ENCODE measurements at regions not wholly inside any gene's neighbourhood (a gene's known extent, or its start where the extent isn't known, plus 50 kb on each side); places are given as distances from the start of the nearest gene placed in this dataset.

GRCh38 chr18:65527879-65528633 is 222.8 kb upstream of the CDH7 start:
- Mint-ChIP-seq H3K4me1 (ENCODE audit: low read depth) (no peaks in the 10 kb centered on the region), H3K9me3 (peaks cover 30% of the 10 kb centered on the region), H3K36me3 (no peaks in the 10 kb centered on the region), H3K27me3 (no peaks in the 10 kb centered on the region), H3K27ac (no peak overlapping the region), H3K4me3 (no peak overlapping the region)
- intact Hi-C loops (cut with micrococcal nuclease), result no loop called here
- POLR2A ChIA-PET, result no interaction called here
- CTCF ChIA-PET, result no interaction called here
- DNase-seq, result no peak

GRCh38 chr18:65526099-65526498 is 224.7 kb upstream of the CDH7 start:
- ChIA-PET POLR2A (no interaction called here), CTCF (no interaction called here)
- Mint-ChIP-seq H3K4me1 (ENCODE audit: low read depth) (no peaks in the 10 kb centered on the region), H3K4me3 (no peak overlapping the region), H3K36me3 (no peaks in the 10 kb centered on the region), H3K9me3 (peaks cover 23% of the 10 kb centered on the region), H3K27ac (no peak overlapping the region), H3K27me3 (no peaks in the 10 kb centered on the region)
- no peak for DNase-seq
- intact Hi-C loops (cut with micrococcal nuclease), result no loop called here

- intact Hi-C loops (cut with micrococcal nuclease), result no loop called here
- DNase-seq, result no peak
- Mint-ChIP-seq H3K27me3 (no peaks in the 10 kb centered on the region), H3K4me3 (no peak overlapping the region), H3K4me1 (ENCODE audit: low read depth) (no peaks in the 10 kb centered on the region), H3K36me3 (no peaks in the 10 kb centered on the region), H3K27ac (no peak overlapping the region), H3K9me3 (peaks cover 17% of the 10 kb centered on the region)
- POLR2A ChIA-PET, result no interaction called here
- CTCF ChIA-PET, result no interaction called here
Observed at GRCh38 chr18:65523461-65523860, 227.4 kb upstream of the CDH7 start.

GRCh38 chr18:65522907-65523306 is 227.9 kb upstream of the CDH7 start:
- CTCF ChIA-PET, result no interaction called here
- no peak for DNase-seq
- no peaks in the 10 kb centered on the region for H3K27me3 Mint-ChIP-seq
- no peak overlapping the region for H3K4me3 Mint-ChIP-seq
- H3K27ac Mint-ChIP-seq, result no peak overlapping the region
- peaks cover 20% of the 10 kb centered on the region for H3K9me3 Mint-ChIP-seq
- H3K4me1 Mint-ChIP-seq (ENCODE audit: low read depth), result no peaks in the 10 kb centered on the region
- POLR2A ChIA-PET, result no interaction called here
- H3K36me3 Mint-ChIP-seq, result no peaks in the 10 kb centered on the region
- intact Hi-C loops (cut with micrococcal nuclease), result no loop called here

GRCh38 chr18:65516209-65516608 is 234.6 kb upstream of the CDH7 start:
- ChIA-PET POLR2A (no interaction called here), CTCF (no interaction called here)
- DNase-seq, result no peak
- Mint-ChIP-seq H3K4me3 (no peak overlapping the region), H3K4me1 (ENCODE audit: low read depth) (no peaks in the 10 kb centered on the region), H3K36me3 (no peaks in the 10 kb centered on the region), H3K27me3 (no peaks in the 10 kb centered on the region), H3K9me3 (peaks cover 12% of the 10 kb centered on the region), H3K27ac (no peak overlapping the region)
- intact Hi-C loops (cut with micrococcal nuclease), result no loop called here

GRCh38 chr18:65498605-65499004 is 252.2 kb upstream of the CDH7 start:
- no peak for DNase-seq
- intact Hi-C loops (cut with micrococcal nuclease), result no loop called here
- Mint-ChIP-seq H3K4me3 (no peak overlapping the region), H3K36me3 (no peaks in the 10 kb centered on the region), H3K9me3 (peaks cover 6% of the 10 kb centered on the region), H3K27me3 (no peaks in the 10 kb centered on the region), H3K4me1 (ENCODE audit: low read depth) (no peaks in the 10 kb centered on the region), H3K27ac (no peak overlapping the region)
- ChIA-PET POLR2A (no interaction called here), CTCF (no interaction called here)

GRCh38 chr18:65487569-65487968 is 263.2 kb upstream of the CDH7 start:
- no peak overlapping the region for H3K4me3 Mint-ChIP-seq
- no peak for DNase-seq
- H3K36me3 Mint-ChIP-seq, result no peaks in the 10 kb centered on the region
- H3K27ac Mint-ChIP-seq, result no peak overlapping the region
- intact Hi-C loops (cut with micrococcal nuclease), result no loop called here
- POLR2A ChIA-PET, result no interaction called here
- CTCF ChIA-PET, result no interaction called here
- no peaks in the 10 kb centered on the region for H3K4me1 Mint-ChIP-seq (ENCODE audit: low read depth)
- no peaks in the 10 kb centered on the region for H3K27me3 Mint-ChIP-seq
- peaks cover 5% of the 10 kb centered on the region for H3K9me3 Mint-ChIP-seq

- ChIA-PET CTCF (no interaction called here), POLR2A (no interaction called here)
- H3K27ac Mint-ChIP-seq, result no peak overlapping the region
- H3K9me3 Mint-ChIP-seq, result peaks cover 11% of the 10 kb centered on the region
- no peak overlapping the region for H3K4me3 Mint-ChIP-seq
- H3K27me3 Mint-ChIP-seq, result no peaks in the 10 kb centered on the region
- no peaks in the 10 kb centered on the region for H3K4me1 Mint-ChIP-seq (ENCODE audit: low read depth)
- intact Hi-C loops (cut with micrococcal nuclease), result no loop called here
- no peak for DNase-seq
- H3K36me3 Mint-ChIP-seq, result no peaks in the 10 kb centered on the region
Observed at GRCh38 chr18:65477455-65477854, 273.4 kb upstream of the CDH7 start.

GRCh38 chr18:65468881-65469280 is 281.9 kb upstream of the CDH7 start:
- Mint-ChIP-seq H3K4me3 (no peak overlapping the region), H3K27ac (no peak overlapping the region), H3K9me3 (peaks cover 12% of the 10 kb centered on the region), H3K36me3 (no peaks in the 10 kb centered on the region), H3K4me1 (ENCODE audit: low read depth) (no peaks in the 10 kb centered on the region), H3K27me3 (no peaks in the 10 kb centered on the region)
- CTCF ChIA-PET, result no interaction called here
- intact Hi-C loops (cut with micrococcal nuclease), result no loop called here
- POLR2A ChIA-PET, result no interaction called here
- DNase-seq, result no peak

GRCh38 chr18:65464361-65464760 is 286.5 kb upstream of the CDH7 start:
- H3K27me3 Mint-ChIP-seq, result no peaks in the 10 kb centered on the region
- DNase-seq, result no peak

GRCh38 chr18:65459741-65460140 is 291.1 kb upstream of the CDH7 start:
- H3K27me3 Mint-ChIP-seq, result no peaks in the 10 kb centered on the region
- no peaks in the 10 kb centered on the region for H3K36me3 Mint-ChIP-seq
- H3K27ac Mint-ChIP-seq, result no peak overlapping the region
- H3K4me1 Mint-ChIP-seq (ENCODE audit: low read depth), result no peaks in the 10 kb centered on the region
- H3K9me3 Mint-ChIP-seq, result peaks cover 14% of the 10 kb centered on the region
- ChIA-PET POLR2A (no interaction called here), CTCF (no interaction called here)
- no peak overlapping the region for H3K4me3 Mint-ChIP-seq
- no peak for DNase-seq
- intact Hi-C loops (cut with micrococcal nuclease), result no loop called here

More at GRCh38 chr18:65464361-65464760, 286.5 kb upstream of the CDH7 start:
- H3K27ac Mint-ChIP-seq, result no peak overlapping the region
- no peak overlapping the region for H3K4me3 Mint-ChIP-seq
- ChIA-PET POLR2A (no interaction called here), CTCF (no interaction called here)
- no peaks in the 10 kb centered on the region for H3K4me1 Mint-ChIP-seq (ENCODE audit: low read depth)
- no peaks in the 10 kb centered on the region for H3K36me3 Mint-ChIP-seq
- peaks cover 16% of the 10 kb centered on the region for H3K9me3 Mint-ChIP-seq
- intact Hi-C loops (cut with micrococcal nuclease), result no loop called here

- H3K9me3 Mint-ChIP-seq, result peaks cover 11% of the 10 kb centered on the region
- H3K4me1 Mint-ChIP-seq (ENCODE audit: low read depth), result no peaks in the 10 kb centered on the region
- no peak overlapping the region for H3K4me3 Mint-ChIP-seq
- CTCF ChIA-PET, result no interaction called here
- H3K36me3 Mint-ChIP-seq, result no peaks in the 10 kb centered on the region
- DNase-seq, result no peak
- no peaks in the 10 kb centered on the region for H3K27me3 Mint-ChIP-seq
- H3K27ac Mint-ChIP-seq, result no peak overlapping the region
- POLR2A ChIA-PET, result no interaction called here
- intact Hi-C loops (cut with micrococcal nuclease), result no loop called here
Observed at GRCh38 chr18:65458871-65459270, 291.9 kb upstream of the CDH7 start.

- intact Hi-C loops (cut with micrococcal nuclease), result no loop called here
- ChIA-PET POLR2A (no interaction called here), CTCF (no interaction called here)
- Mint-ChIP-seq H3K27me3 (no peaks in the 10 kb centered on the region), H3K4me3 (no peak overlapping the region), H3K4me1 (ENCODE audit: low read depth) (no peaks in the 10 kb centered on the region), H3K36me3 (no peaks in the 10 kb centered on the region), H3K9me3 (peaks cover 6% of the 10 kb centered on the region), H3K27ac (no peak overlapping the region)
- DNase-seq, result no peak
Observed at GRCh38 chr18:65439188-65439587, 311.6 kb upstream of the CDH7 start.
